Endothelial cell of umbilical vein (primary cell): ENCODE measurements at regions not wholly inside any gene's neighbourhood (a gene's known extent, or its start where the extent isn't known, plus 50 kb on each side); places are given as distances from the start of the nearest gene placed in this dataset.

Experiments
- BruUV-seq: library from RNA; stranded (reverse); fragments of 400-500 nt; replicated peaks from 2 replicates; lab custom pipeline; 2021; lab: Mats Ljungman, UMichigan
- CTCF ChIA-PET: fragments of 300-600, 350-600 bp; sonication (Branson Sonifier 250); formaldehyde crosslinking; loops from one replicate; lab custom pipeline; 2021; ENCODE audit warnings: antibody characterized with exemption, inconsistent platforms; lab: Charles Lee
- POLR2A ChIA-PET: fragments of 300-600, 350-600 bp; sonication (Branson Sonifier 250); formaldehyde crosslinking; loops from one replicate; lab custom pipeline; 2021; ENCODE audit warnings: antibody characterized with exemption, inconsistent platforms; lab: Charles Lee
- DNase-seq: peaks from one replicate; pipeline ENCODE4 v3.0.0-alpha.2; 2011; ENCODE audit warnings: low read depth, low spot score
- FAIRE-seq: peaks from 2 replicates; lab custom pipeline; 2011; peaks lifted over from hg19 to GRCh38; lab: Jason Lieb, UNC
- H2AFZ ChIP-seq: 2 replicates; pipeline ENCODE4 v1.6.0; 2012; ENCODE audit warnings: low read depth, low read length, control low read depth, inconsistent platforms
- H3K27ac ChIP-seq: 2 replicates; pipeline ENCODE4 v1.5.1; 2011; ENCODE audit warnings: low read depth, mild to moderate bottlenecking, control low read depth, low read length, moderate library complexity; ENCODE audit not compliant: insufficient read depth
- H3K27me3 ChIP-seq, 2 experiments: 2 replicates each; pipeline versions ENCODE4 v1.6.0 to v1.6.1; 2011; ENCODE audit warnings: low read length in 2 of 2, mixed read lengths in 1 of 2; ENCODE audit not compliant: control insufficient read depth in 2 of 2, insufficient read depth in 2 of 2
- H3K36me3 ChIP-seq, 2 experiments: 2 replicates in 1 of 2; 3 replicates in 1 of 2; pipeline ENCODE4 v1.5.1; 2011; ENCODE audit warnings: low read length in 2 of 2, mild to moderate bottlenecking in 1 of 2, moderate library complexity in 1 of 2; ENCODE audit not compliant: control insufficient read depth in 2 of 2, insufficient read depth in 2 of 2; ENCODE audit errors: extremely low read depth in 1 of 2
- H3K4me1 ChIP-seq: 3 replicates; pipeline ENCODE4 v1.5.1; 2011; ENCODE audit warnings: mild to moderate bottlenecking, low read length; ENCODE audit not compliant: control insufficient read depth, insufficient read depth; ENCODE audit errors: extremely low read depth
- H3K4me2 ChIP-seq: 2 replicates; pipeline ENCODE4 v1.6.1; 2011; ENCODE audit warnings: low read length, control low read depth, mixed read lengths; ENCODE audit not compliant: insufficient read depth
- H3K4me3 ChIP-seq, 3 experiments: fragments of 200-600 bp in 1 of 3; sonication (generic), shearing (Covaris generic) in 1 of 3; replicated peaks in 1 of 3; 2 replicates each; pipeline ENCODE4 v1.5.1; 2011 to 2016; ENCODE audit warnings: control low read depth in 3 of 3, low read length in 3 of 3, mild to moderate bottlenecking in 2 of 3, inconsistent platforms in 1 of 3, low read depth in 1 of 3, moderate library complexity in 1 of 3; ENCODE audit not compliant: insufficient read depth in 1 of 3
- H3K79me2 ChIP-seq: 2 replicates; pipeline ENCODE4 v1.6.0; 2012; ENCODE audit warnings: low read length, inconsistent platforms; ENCODE audit not compliant: control insufficient read depth, insufficient read depth
- H3K9ac ChIP-seq: replicated peaks from 2 replicates; pipeline ENCODE3; 2011; ENCODE audit warnings: low read length, control low read depth; ENCODE audit not compliant: insufficient read depth; ENCODE audit errors: extremely low read depth
- H3K9me1 ChIP-seq: replicated peaks from 3 replicates; pipeline ENCODE4 v1.6.0; 2011; ENCODE audit warnings: mild to moderate bottlenecking, low read length; ENCODE audit not compliant: control insufficient read depth, insufficient read depth; ENCODE audit errors: extremely low read depth
- H3K9me3 ChIP-seq: replicated peaks from 2 replicates; pipeline ENCODE4 v1.5.1; 2012; ENCODE audit warnings: low read length, inconsistent platforms; ENCODE audit not compliant: control insufficient read depth, insufficient read depth
- H4K20me1 ChIP-seq: replicated peaks from 2 replicates; pipeline ENCODE3; 2011; ENCODE audit warnings: mild to moderate bottlenecking, low read length; ENCODE audit not compliant: control insufficient read depth, insufficient read depth; ENCODE audit errors: extremely low read depth
- CTCF ChIP-seq, 2 donors: IDR thresholded peaks; 1 replicate in 1 of 2; 2 replicates in 1 of 2; pipeline ENCODE4 v1.5.1; 2011; ENCODE audit warnings: low read length in 2 of 2, mild to moderate bottlenecking in 2 of 2, moderate library complexity in 2 of 2, control low read depth in 1 of 2, inconsistent platforms in 1 of 2, low read depth in 1 of 2; ENCODE audit not compliant: insufficient read depth in 1 of 2; ENCODE audit errors: extremely low read depth in 1 of 2
- EZH2 ChIP-seq: IDR thresholded peaks from 2 replicates; pipeline ENCODE4 v1.6.1; 2012; ENCODE audit warnings: borderline replicate concordance, low read depth, mild to moderate bottlenecking, moderate library complexity, low read length, inconsistent platforms; ENCODE audit not compliant: severe bottlenecking
- FOS ChIP-seq: IDR thresholded peaks from 2 replicates; pipeline ENCODE4 v1.6.1; 2011; ENCODE audit warnings: mild to moderate bottlenecking, low read length, moderate library complexity, borderline replicate concordance; ENCODE audit not compliant: insufficient read depth
- GATA2 ChIP-seq: IDR thresholded peaks from 2 replicates; pipeline ENCODE4 v1.7.0; 2011; ENCODE audit warnings: low read depth, mild to moderate bottlenecking, moderate library complexity, mixed read lengths, low read length; ENCODE audit not compliant: insufficient read length, insufficient read depth
- JUN ChIP-seq: IDR thresholded peaks from 2 replicates; pipeline ENCODE4 v1.6.1; 2011; ENCODE audit warnings: borderline replicate concordance, low read depth; ENCODE audit not compliant: insufficient read length, insufficient read depth
- MAX ChIP-seq: IDR thresholded peaks from 2 replicates; pipeline ENCODE4 v1.6.1; 2011; ENCODE audit not compliant: insufficient read depth, insufficient read length
- MYC ChIP-seq: IDR thresholded peaks from one replicate; pipeline ENCODE4 v1.6.1; 2011; ENCODE audit warnings: mild to moderate bottlenecking, low read depth, low read length
- POLR2A ChIP-seq: IDR thresholded peaks from 2 replicates; pipeline ENCODE4 v1.6.1; 2012; ENCODE audit warnings: low read depth, mild to moderate bottlenecking, control low read depth, low read length
- POLR2AphosphoS5 ChIP-seq: IDR thresholded peaks from 2 replicates; pipeline ENCODE4 v1.6.1; 2012; ENCODE audit warnings: low read depth, mild to moderate bottlenecking, control low read depth, low read length, moderate library complexity; ENCODE audit not compliant: insufficient read depth
- dilution Hi-C: fragments of 300-500 bp; cut with MboI; formaldehyde crosslinking; loops from one replicate; pipeline ENCODE4 v1.15.0; 2019; ENCODE audit warnings: low sequenced_read_pairs; ENCODE audit not compliant: extremely low pct_ligation_motif_present
- intact Hi-C: fragments of 100-400 bp; cut with micrococcal nuclease; formaldehyde crosslinking; loops from one replicate; pipeline ENCODE4 v1.10.0; 2022

- no peak overlapping the region for H3K9ac ChIP-seq
- FAIRE-seq = no peak
- no peak for TF ChIP-seq JUN
- TF ChIP-seq MYC = no peak
- no peak for TF ChIP-seq FOS
- no peak for TF ChIP-seq GATA2
- no peak for TF ChIP-seq POLR2A
- TF ChIP-seq MAX = no peak
- TF ChIP-seq CTCF (IDR thresholded peaks at IDR 0.05; ENCODE audit: extremely low read depth in 1 of 2, insufficient read depth in 1 of 2, low read depth in 1 of 2, low read length in 2 of 2) = no peak
- no peak for TF ChIP-seq POLR2AphosphoS5
- TF ChIP-seq EZH2 = no peak
Observed at GRCh38 chr4:123956204-123956603, 559.6 kb downstream of the SPRY1 start.

More at GRCh38 chr4:123956204-123956603, 559.6 kb downstream of the SPRY1 start:
- Histone ChIP-seq H3K79me2 (no peaks in the 10 kb centered on the region), H3K27ac (no peak overlapping the region), H2AFZ (no peak overlapping the region), H3K4me1 (no peaks in the 10 kb centered on the region), H3K4me2 (no peak overlapping the region), H3K9me3 (no peaks in the 10 kb centered on the region), H3K36me3 (no peaks in the 10 kb centered on the region), H3K27me3 (no peaks in the 10 kb centered on the region), H3K9me1 (no peaks in the 10 kb centered on the region), H3K4me3 (no peak overlapping the region), H4K20me1 (no peaks in the 10 kb centered on the region)
- no TSS peak for BruUV-seq
- DNase-seq = no peak
- ChIA-PET POLR2A (no interaction called here), CTCF (no interaction called here)
- dilution Hi-C loops = no loop called here
- intact Hi-C loops = no loop called here
